Right cardiac atrium (tissue), 5 donors: ENCODE measurements at regions not wholly inside any gene's neighbourhood (a gene's known extent, or its start where the extent isn't known, plus 50 kb on each side); places are given as distances from the start of the nearest gene placed in this dataset.

Source experiments
- ATAC-seq, 2 donors: fragments of 200-7000 bp; cut with Tn5 transposase; one replicate each; pipeline versions ENCODE4 v1.8.0 to v1.9.1; 2020; ENCODE audit warnings: moderate library complexity in 2 of 2, mild to moderate bottlenecking in 1 of 2
- DNase-seq, 3 donors: peaks; one replicate each; pipeline ENCODE4 v3.0.0-alpha.2; 2020
- H3K27ac ChIP-seq: one replicate; pipeline ENCODE4 v1.5.1; 2013; ENCODE audit warnings: mild to moderate bottlenecking, low read length, control low read depth, moderate library complexity
- H3K27me3 ChIP-seq: one replicate; pipeline ENCODE4 v1.6.1; 2013; ENCODE audit not compliant: control insufficient read depth, insufficient read depth
- H3K4me1 ChIP-seq: one replicate; pipeline ENCODE4 v1.6.1; 2013; ENCODE audit warnings: low read length; ENCODE audit not compliant: control insufficient read depth, insufficient read depth
- H3K4me3 ChIP-seq: one replicate; pipeline ENCODE4 v1.5.1; 2013; ENCODE audit warnings: low read length, control low read depth
- H3K9me3 ChIP-seq: one replicate; pipeline ENCODE4 v1.6.1; 2013; ENCODE audit warnings: low read length; ENCODE audit not compliant: control insufficient read depth
- WGBS: extraction: QIAGEN DNeasy Blood & Tissue Kit; methylation state at CpG from one replicate; pipeline ENCODE4 v1.1.7; 2013; 5-methylcytosine and 5-hydroxymethylcytosine counted together
- intact Hi-C, 4 donors: fragments of 100-400 bp; cut with DNase I; formaldehyde crosslinking; loops; one replicate each; pipeline versions ENCODE4 v1.11.0 to v1.14.0; 2022 to 2023
- donor health status: healthy with polysubstance abuse.
- donor health status: DM: no; HTN: yes; CAD: no.
- donor health status: DM: no; HTN: no; CAD: no.
- donor health status: DM: no; HTN: yes; CAD: no; lungs with severe emphysema.
- donor health status: DM: yes; HTN: yes; CAD: no.

- ATAC-seq, result no peak
- intact Hi-C loops, result no loop called here
- Histone ChIP-seq H3K9me3 (no peaks in the 10 kb centered on the region), H3K4me3 (no peak overlapping the region), H3K27me3 (no peaks in the 10 kb centered on the region), H3K27ac (no peak overlapping the region), H3K4me1 (no peaks in the 10 kb centered on the region)
- no peak for DNase-seq
- WGBS, result 34% methylated on average over 2 of the region's 2 CpGs
Measured at GRCh38 chr1:177600321-177600720, 369.5 kb downstream of the SEC16B start.

DNA sequence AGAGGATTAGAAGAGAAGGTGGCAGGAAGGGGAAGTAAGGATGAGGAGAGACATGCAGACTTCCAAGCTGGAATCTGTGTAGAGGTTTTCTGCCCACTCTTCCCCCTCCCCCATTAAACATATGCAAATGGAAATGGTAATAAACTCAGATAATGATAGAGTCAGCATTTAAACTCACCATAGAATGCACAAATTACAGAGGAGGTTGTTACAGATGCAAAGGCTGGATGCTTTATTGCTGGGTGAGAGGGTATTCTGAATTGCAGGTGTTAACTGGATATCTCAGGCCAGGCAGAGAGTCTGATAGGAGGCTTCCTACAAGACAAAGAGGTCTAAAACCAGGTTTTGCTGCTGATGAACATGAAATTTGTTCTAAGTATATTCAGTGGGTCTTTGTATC, 372.5 kb downstream of the SEC16B start:
- Histone ChIP-seq H3K4me3 (no peak overlapping the region), H3K27me3 (no peaks in the 10 kb centered on the region), H3K27ac (no peak overlapping the region), H3K4me1 (no peaks in the 10 kb centered on the region), H3K9me3 (no peaks in the 10 kb centered on the region)
- DNase-seq, result no peak
- intact Hi-C loops, result no loop called here
- no peak for ATAC-seq

GRCh38 chr1:177596485-177596884, 373.4 kb downstream of the SEC16B start:
- no peak for DNase-seq
- no peaks in the 10 kb centered on the region for H3K4me1 ChIP-seq
- H3K9me3 ChIP-seq, result no peaks in the 10 kb centered on the region
- ATAC-seq, result no peak
- H3K4me3 ChIP-seq, result no peak overlapping the region
- no peak overlapping the region for H3K27ac ChIP-seq
- no peaks in the 10 kb centered on the region for H3K27me3 ChIP-seq
- 64% methylated on average over 2 of the region's 2 CpGs for WGBS
- intact Hi-C loops, result no loop called here

DNA sequence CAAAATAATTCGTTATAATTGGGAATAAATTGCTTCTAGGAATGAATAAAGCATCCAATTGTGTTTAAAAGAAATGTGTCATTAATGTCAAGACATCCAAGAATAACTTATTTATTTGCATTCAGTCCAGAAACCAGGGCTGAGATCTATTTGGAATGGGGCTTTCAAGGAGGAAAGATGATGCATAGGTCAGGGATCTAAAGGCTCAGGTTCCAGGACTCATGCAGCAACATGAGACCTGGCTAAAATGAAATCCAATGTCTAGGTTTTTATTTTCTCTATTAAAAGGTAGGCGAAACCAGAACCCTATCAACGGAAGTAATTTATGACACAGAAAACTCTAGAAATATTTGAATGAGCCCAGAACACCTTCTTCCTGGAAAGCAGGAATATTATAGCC, 376.8 kb downstream of the SEC16B start:
- Histone ChIP-seq H3K27me3 (no peaks in the 10 kb centered on the region), H3K9me3 (no peaks in the 10 kb centered on the region), H3K4me3 (no peak overlapping the region), H3K4me1 (no peaks in the 10 kb centered on the region), H3K27ac (no peak overlapping the region)
- WGBS, result 72% methylated on average over 3 of the region's 3 CpGs
- intact Hi-C loops, result no loop called here
- no peak for ATAC-seq
- DNase-seq, result no peak

- WGBS, result 66% methylated on average over 4 of the region's 4 CpGs
- Histone ChIP-seq H3K4me3 (no peak overlapping the region), H3K27me3 (no peaks in the 10 kb centered on the region), H3K27ac (no peak overlapping the region), H3K9me3 (no peaks in the 10 kb centered on the region), H3K4me1 (no peaks in the 10 kb centered on the region)
- DNase-seq (no peak), ATAC-seq (no peak)
- intact Hi-C loops, result no loop called here
Measured at GRCh38 chr1:177592624-177593023, 377.2 kb downstream of the SEC16B start.

GRCh38 chr1:177591155-177591554, 378.7 kb downstream of the SEC16B start:
- H3K4me1 ChIP-seq, result no peaks in the 10 kb centered on the region
- WGBS, result 73% methylated on average over 11 of the region's 11 CpGs
- H3K4me3 ChIP-seq, result no peak overlapping the region
- no peaks in the 10 kb centered on the region for H3K9me3 ChIP-seq
- no peak overlapping the region for H3K27ac ChIP-seq
- DNase-seq (no peak), ATAC-seq (no peak)
- intact Hi-C loops, result no loop called here
- H3K27me3 ChIP-seq, result no peaks in the 10 kb centered on the region

- no peaks in the 10 kb centered on the region for H3K27me3 ChIP-seq
- DNase-seq (no peak), ATAC-seq (no peak)
- WGBS, result 59% methylated on average over 3 of the region's 3 CpGs
- H3K9me3 ChIP-seq, result no peaks in the 10 kb centered on the region
- intact Hi-C loops, result no loop called here
- H3K4me3 ChIP-seq, result no peak overlapping the region
- H3K27ac ChIP-seq, result no peak overlapping the region
- no peaks in the 10 kb centered on the region for H3K4me1 ChIP-seq
Measured at GRCh38 chr1:177589166-177589565, 380.7 kb downstream of the SEC16B start.

DNA sequence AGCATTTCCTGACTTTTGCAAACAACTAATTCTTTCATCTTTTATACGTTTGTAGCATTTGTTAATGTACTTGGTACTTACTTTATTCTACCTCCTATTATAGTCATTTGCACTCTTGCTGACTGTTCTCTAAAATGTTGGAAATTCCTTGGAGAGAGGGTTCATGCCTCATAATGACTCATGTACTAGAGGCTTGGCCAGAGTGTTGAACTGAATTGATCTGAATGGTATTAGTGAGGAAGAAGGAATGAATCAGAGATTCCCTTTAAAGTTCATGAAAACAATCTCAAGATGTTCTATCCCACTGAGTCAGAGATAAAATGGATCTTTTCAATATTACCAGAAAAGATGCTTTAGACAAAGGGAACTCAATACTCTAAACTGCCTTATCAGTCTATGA, 383.4 kb downstream of the SEC16B start:
- intact Hi-C loops, result no loop called here
- DNase-seq (no peak), ATAC-seq (no peak)
- no peaks in the 10 kb centered on the region for H3K4me1 ChIP-seq
- WGBS, result 68% methylated on average over 1 of the region's 1 CpG
- no peaks in the 10 kb centered on the region for H3K27me3 ChIP-seq
- H3K9me3 ChIP-seq, result no peaks in the 10 kb centered on the region
- no peak overlapping the region for H3K4me3 ChIP-seq
- no peak overlapping the region for H3K27ac ChIP-seq

- 62% methylated on average over 3 of the region's 3 CpGs for WGBS
- ATAC-seq (no peak), DNase-seq (no peak)
- Histone ChIP-seq H3K9me3 (no peaks in the 10 kb centered on the region), H3K4me1 (no peaks in the 10 kb centered on the region), H3K27ac (no peak overlapping the region), H3K4me3 (no peak overlapping the region), H3K27me3 (no peaks in the 10 kb centered on the region)
- intact Hi-C loops, result no loop called here
Measured at GRCh38 chr1:177585302-177586220, 384.3 kb downstream of the SEC16B start.

GRCh38 chr1:177573901-177574300, 396.0 kb downstream of the SEC16B start:
- Histone ChIP-seq H3K9me3 (no peaks in the 10 kb centered on the region), H3K27me3 (no peaks in the 10 kb centered on the region), H3K4me3 (no peak overlapping the region), H3K4me1 (no peaks in the 10 kb centered on the region), H3K27ac (no peak overlapping the region)
- no peak for DNase-seq
- 75% methylated on average over 2 of the region's 2 CpGs for WGBS
- intact Hi-C loops, result no loop called here
- no peak for ATAC-seq

DNA sequence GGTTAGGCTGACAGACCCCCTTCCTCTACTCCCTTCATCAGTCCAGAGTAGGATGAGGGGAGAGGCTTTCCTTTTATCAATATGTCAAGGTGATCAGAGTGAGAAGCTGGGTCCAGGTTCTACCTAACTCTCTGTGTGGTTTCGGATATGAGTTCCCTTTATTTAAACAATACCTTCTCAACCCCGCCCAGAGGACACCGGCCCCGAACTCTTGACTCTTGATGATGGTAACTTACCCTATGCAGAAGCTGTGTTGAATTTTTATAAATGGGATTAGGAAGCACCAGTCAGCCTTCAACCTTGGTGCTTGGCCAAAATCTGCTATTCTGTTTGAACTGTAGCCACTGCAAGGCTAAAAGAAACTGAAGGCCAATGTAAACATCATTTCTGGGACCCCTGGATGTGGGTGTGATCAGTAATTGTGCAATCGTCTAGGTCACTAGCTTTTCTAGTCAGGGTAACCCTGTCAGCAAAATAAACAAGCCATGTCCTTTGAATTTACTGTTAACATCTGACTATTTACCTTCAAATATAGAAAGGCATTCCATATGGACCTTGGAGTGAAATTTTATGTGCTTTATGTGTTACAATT, 398.3 kb downstream of the SEC16B start:
- WGBS, result 72% methylated on average over 5 of the region's 5 CpGs
- Histone ChIP-seq H3K27ac (no peak overlapping the region), H3K27me3 (no peaks in the 10 kb centered on the region), H3K9me3 (no peaks in the 10 kb centered on the region), H3K4me1 (no peaks in the 10 kb centered on the region), H3K4me3 (no peak overlapping the region)
- intact Hi-C loops, result no loop called here
- DNase-seq (no peak), ATAC-seq (no peak)
